HG02678 (cell line): ENCODE measurements at regions not wholly inside any gene's neighbourhood (a gene's known extent, or its start where the extent isn't known, plus 50 kb on each side); places are given as distances from the start of the nearest gene placed in this dataset.
"Not testable (repeated sequence)": the region's sequence is repeated elsewhere in the genome, so short reads cannot be mapped to it uniquely, and the experiment has no call there.

Experiments used
- ATAC-seq: cut with Tn5 transposase; IDR thresholded peaks from one replicate; pipeline ENCODE4 v1.9.1; 2021; ENCODE audit warnings: mild to moderate bottlenecking, moderate library complexity; ENCODE audit not compliant: unreplicated experiment

DNA sequence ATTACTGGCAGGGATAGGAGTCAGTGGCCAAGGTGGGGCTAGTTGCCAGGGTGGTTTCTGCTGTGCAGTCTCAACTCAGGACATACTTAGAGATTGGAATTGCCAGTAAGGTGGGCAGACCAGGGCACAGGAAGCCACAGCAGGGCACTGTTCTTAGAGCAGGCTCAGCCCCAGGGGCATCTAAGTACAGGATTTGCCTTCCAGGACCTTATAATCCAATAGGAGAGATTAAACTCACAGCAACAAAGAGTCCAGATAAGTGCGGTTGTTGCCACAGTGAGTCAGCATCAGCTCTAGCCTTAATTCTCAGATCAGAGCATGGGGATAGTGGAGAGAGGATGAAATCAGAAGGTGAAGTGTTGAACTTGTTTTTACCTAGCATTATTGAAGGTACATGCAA is 265.8 kb upstream of the TRPC7 start:
- no peak for ATAC-seq

- ATAC-seq: no peak
Observed at GRCh38 chr5:136629125-136629792, 263.9 kb upstream of the TRPC7 start.

DNA sequence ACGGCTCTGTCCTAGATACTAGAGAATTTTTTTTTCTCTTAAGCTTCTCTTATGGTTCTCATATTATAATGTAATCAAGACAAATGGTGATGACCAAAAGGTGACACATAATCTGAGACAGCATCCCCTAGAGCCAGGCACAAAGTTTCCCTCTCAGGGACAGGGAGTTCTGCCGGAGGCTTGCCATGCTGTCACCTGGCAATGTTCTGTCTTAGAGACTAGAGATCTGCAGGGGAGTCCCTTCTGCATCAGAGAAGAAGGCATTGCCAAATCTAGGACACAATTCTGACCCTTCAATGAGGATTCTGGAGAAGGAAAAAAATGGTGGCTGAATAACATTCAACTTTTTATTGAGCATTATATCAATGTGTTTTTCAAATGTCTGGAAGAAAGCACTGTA is 261.2 kb upstream of the TRPC7 start:
- ATAC-seq: no peak

DNA sequence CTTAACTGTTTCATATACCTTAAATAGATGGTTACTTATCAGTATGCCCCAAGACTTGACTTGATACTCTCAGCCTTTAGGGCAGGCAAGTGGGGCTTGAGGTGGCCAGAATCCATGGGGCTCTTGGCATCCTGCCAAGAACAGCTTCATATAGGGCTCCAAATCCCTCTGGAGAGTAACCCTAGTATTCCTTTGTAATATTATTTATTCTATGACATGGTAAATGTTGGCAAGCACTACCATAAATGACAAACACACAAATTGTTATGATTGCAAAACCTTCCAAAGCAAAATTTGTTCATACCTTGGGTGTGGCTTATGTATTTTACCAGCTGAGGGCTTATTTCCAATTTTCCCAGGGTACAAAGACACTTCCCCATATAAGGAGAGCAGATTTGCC is 257.4 kb upstream of the TRPC7 start:
- no peak for ATAC-seq

GRCh38 chr5:136621743-136622142 is 256.4 kb upstream of the TRPC7 start:
- ATAC-seq: no peak

DNA sequence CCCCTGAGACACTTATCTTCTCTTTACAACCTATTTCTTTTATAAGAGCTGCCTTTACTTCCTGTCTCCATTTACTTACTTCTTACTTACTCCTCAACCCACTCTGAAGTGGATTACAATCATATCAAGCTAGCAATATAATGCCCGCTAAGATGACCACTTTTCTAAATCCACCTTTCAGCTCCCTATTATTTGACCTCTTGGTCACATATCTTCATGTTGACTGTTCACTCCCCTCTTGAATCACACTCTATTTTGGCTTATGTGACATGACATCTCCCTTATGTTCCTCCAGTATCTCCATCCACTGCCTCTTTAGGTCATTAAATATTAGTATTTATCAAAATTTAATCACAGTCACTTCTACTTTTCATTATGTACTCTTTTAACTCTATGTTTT is 255.3 kb upstream of the TRPC7 start:
- no peak for ATAC-seq

DNA sequence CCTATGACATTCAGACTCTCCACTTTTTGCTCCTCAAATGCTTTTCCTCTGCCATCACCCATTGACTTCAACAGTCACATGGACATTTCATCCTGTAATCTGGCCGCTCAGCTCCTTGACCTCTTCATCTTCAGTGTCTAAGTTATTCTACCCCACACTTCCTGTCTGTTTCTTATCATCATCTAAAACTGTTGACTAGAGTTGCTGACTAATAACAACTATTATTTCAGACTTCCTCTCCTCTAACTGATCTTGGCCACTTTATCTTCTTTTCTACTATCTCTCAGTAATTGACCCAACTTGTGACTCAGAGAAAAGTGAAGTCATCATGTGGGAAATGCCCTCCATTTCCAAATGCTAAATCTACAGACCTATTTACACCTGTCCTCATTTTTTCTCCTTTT is 254.7 kb upstream of the TRPC7 start:
- no peak for ATAC-seq

GRCh38 chr5:136619556-136619955 is 254.2 kb upstream of the TRPC7 start:
- no peak for ATAC-seq

DNA sequence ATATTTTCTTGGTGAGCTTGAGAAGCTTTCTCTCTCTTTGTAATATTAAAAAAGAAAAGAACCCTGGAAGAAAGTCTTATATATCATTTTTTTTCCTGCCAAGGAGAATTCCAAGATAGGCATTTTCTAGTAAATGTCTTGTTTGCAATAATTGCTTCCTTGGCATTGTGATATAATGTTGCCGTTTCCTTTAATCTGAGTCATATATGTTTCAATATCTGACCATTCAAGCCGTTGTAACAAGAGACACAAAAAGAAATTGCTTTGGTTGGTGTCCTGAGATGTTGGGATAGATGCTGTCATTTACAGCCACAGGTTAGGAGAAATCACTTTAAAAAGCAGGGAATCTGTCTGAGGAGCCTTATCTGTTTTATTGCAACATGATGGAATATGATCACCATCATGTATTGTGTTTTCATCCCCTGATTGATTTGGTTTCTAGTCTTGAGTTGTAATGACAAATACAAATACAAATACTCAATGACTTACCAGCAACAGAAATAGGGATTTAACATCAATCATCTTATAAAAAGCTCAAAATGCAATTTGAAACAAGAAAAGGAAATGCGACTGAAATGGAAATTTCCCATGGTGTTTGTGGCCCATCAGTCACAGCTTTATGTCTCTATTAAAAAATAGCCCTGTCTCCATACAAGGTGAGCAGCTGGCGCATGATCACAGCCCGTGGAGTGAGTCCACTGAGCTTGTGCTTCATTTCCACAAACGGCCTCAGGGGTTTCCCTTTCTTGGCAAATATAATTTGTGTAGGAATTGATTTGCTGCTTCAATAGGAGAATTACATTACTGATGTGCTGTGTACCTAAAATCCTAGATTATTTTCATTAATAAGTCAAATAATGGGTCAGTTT is 250.1 kb upstream of the TRPC7 start:
- no peak for ATAC-seq

DNA sequence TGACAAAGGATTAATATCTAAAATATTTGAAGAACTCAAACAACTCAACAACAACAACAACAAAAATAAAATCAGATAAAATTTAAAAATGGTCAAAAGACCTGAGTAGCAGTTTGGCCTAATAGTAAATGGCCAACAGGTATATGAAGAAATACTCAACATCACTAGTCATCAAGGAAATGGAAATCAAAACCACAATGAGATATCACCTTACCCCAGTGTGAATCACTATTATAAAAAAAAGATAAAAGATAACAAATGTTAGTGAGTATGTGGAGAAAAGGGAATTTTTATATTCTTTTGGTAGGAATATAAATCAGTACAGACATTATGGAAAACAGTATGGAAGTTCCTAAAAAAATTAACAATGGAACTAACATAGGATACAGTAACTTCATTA is 247.9 kb upstream of the TRPC7 start:
- ATAC-seq: no peak

DNA sequence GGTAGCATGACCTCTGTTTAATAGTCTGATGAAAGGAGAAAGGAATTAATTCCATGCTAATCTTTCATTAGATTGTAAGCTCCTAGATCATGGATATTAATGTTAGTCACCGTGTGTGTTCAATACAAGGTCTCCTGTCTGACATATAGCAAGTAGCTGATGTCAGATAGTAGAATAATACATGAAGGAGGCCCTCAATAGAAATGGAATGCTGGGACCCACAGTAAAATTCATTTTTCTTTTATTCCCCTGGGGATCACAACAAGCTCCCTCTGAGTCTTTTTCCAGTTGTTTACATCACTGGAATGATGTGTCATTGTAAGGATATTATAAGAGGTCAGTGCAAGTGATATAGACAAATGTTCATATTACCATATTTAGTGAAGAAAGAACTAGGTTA is 240.3 kb upstream of the TRPC7 start:
- no peak for ATAC-seq

DNA sequence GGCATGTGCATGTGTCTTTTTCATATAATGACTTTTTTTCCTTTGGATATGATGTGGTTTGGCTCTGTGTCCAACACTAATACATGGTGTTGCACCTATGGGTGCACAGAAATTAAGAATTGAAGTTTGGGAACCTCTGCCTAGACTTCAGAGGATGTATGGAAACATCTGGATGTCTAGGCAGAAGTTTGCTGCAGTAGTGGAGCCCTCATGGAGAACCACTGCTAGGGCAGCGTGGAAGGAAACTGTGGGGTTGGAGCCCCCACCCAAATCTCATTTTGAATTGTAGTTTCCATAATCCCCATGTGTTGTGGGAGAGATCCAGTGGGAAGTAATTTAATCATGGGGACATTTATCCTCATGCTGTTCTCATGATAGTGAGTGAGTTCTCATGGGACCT is 235.0 kb upstream of the TRPC7 start:
- ATAC-seq: no peak

DNA sequence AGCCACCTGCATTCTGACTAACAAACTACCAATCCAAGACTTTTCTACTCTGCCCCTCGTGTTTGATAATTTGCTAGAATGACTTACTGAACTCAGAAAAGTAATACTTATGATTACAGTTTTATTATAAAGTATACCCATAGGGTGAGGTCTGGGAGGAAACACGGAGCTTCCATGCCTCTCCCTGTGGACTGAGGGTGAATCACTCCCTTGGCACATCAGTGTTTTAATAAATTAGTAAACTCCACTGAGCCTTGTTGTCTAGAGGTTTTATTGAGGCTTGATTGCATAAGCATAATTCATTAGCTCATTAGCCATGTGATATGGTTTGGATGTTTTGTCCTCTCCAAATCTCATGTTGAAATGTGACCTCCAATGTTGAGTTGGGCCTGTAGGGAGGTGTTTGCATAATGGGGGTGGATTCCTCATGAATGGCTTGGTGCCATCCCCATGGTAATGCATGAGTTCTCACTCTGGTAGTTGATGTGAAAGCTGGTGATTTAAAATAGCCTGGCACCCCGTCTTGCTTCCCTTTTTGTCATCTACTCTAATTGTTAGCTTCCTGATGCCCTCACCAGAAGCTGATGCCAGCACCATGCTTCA is 233.6 kb upstream of the TRPC7 start:
- no peak for ATAC-seq

DNA sequence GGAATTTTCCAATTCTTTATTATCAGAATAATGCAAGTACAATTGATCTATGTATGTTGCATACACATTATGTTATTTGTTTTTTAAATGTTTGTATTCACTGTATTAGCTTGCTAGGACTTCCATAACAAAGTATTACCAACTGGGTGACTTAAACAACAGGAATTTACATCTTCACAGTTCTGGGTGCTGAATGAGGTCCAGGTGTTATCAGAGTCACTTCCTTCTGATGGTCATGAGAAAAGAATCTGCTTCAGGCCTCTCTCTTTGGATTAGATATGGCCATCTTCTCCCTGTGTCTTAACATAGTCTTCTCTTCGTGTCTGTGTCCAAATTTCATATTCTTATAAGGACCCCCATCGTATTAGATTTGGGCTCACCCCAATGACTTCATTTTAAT is 229.1 kb upstream of the TRPC7 start:
- no peak for ATAC-seq

- ATAC-seq: no peak
Observed at GRCh38 chr5:136590581-136590980, 225.2 kb upstream of the TRPC7 start.

GRCh38 chr5:136586196-136586595 is 220.9 kb upstream of the TRPC7 start:
- ATAC-seq: no peak

GRCh38 chr5:136584474-136584873 is 219.1 kb upstream of the TRPC7 start:
- no peak for ATAC-seq

DNA sequence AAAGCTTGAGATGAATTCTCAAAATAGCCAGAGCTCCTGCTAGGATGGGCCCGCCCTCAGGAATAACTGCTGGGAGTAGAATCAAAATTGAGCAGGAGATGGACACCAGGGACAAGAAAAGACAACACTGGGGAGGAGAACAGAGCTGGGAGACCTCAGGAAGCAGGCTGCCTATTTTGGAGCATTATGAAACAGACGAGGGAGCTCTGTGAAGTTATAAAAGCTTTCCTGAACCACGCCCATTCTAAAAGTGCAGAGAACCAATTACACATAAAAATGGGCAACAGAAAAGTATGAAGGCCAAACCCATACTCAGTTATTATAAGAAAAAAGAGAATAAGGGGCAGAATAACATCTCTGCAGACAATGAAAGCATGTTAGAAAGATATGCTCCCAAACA is 213.9 kb upstream of the TRPC7 start:
- no peak for ATAC-seq

- ATAC-seq: not testable (repeated sequence)
Observed at GRCh38 chr5:136569875-136570274, 204.5 kb upstream of the TRPC7 start.

GRCh38 chr5:136565457-136565856 is 200.1 kb upstream of the TRPC7 start:
- ATAC-seq: not testable (repeated sequence)

DNA sequence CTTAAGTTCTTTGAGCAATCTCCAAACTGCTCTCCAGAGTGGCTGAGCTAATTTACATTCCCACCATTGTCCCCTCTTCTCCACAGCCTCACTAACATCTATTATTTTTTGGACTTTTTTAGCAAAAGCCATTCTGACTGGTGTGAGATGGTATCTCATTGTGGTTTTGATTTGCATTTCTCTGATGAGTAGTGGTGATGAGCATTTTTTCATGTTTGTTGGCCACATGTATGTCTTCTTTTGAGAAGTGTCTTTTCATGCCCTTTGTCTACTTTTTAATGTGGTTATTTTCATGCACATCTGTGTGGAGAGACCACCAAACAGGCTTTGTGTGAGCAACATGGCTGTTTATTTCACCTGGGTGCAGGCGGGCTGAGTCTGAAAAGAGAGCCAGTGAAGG is 199.7 kb upstream of the TRPC7 start:
- not testable (repeated sequence) for ATAC-seq

DNA sequence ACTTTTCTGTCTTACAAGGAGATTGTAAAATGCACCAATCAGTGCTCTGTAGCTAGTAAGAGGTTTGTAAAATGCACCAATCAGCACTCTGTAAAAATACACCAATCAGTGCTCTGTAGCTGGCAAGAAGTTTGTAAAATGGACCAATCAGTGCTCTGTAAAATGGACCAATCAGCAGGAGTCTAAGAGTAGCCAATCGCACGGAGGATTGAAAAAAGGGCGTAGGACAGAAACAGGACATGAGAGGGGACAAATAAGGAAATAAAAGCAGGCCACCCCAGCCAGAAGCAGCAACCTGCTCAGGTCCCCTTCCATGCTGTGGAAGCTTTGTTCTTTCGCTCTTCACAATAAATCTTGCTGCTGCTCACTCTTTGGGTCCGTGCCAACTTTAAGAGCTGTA is 199.1 kb upstream of the TRPC7 start:
- ATAC-seq: not testable (repeated sequence)
